G401.6 (cell line): ENCODE measurements at regions not wholly inside any gene's neighbourhood (a gene's known extent, or its start where the extent isn't known, plus 50 kb on each side); places are given as distances from the start of the nearest gene placed in this dataset.

Experiments
- FAIRE-seq: peaks from 2 replicates; lab custom pipeline; 2012; peaks lifted over from hg19 to GRCh38; lab: Jason Lieb, UNC

GRCh38 chr14:66421990-66422946 is 63.9 kb upstream of the CCDC196 start:
- FAIRE-seq, result no peak

- FAIRE-seq, result no peak
These were observed 60.8 kb upstream of the CCDC196 start for GRCh38 chr14:66425402-66425801.

GRCh38 chr14:66426451-66426850 is 59.7 kb upstream of the CCDC196 start:
- no peak for FAIRE-seq

GRCh38 chr14:66432334-66432733 is 53.8 kb upstream of the CCDC196 start:
- no peak for FAIRE-seq

GRCh38 chr14:66434464-66434863 is 51.7 kb upstream of the CCDC196 start:
- no peak for FAIRE-seq

GRCh38 chr14:66435683-66436082 is 50.5 kb upstream of the CCDC196 start:
- FAIRE-seq, result no peak
